GM23338 (cell line): ENCODE measurements at regions not wholly inside any gene's neighbourhood (a gene's known extent, or its start where the extent isn't known, plus 50 kb on each side); places are given as distances from the start of the nearest gene placed in this dataset.

ENCODE experiments used
- ATAC-seq: fragments of 200-7000 bp; cut with Tn5 transposase; 3 replicates; pipeline ENCODE4 v1.9.1; 2020
- DNase-seq: peaks from one replicate; pipeline ENCODE4 v3.0.0-alpha.2; 2015; ENCODE audit warnings: low spot score
- H2AFZ ChIP-seq: fragments of 200-600 bp; sonication (generic); 2 replicates; pipeline ENCODE4 v1.8.0; 2016; ENCODE audit warnings: antibody characterized with exemption, mild to moderate bottlenecking, moderate library complexity
- H3F3A ChIP-seq: fragments of 200-600 bp; sonication (generic); replicated peaks from 2 replicates; pipeline ENCODE4 v1.8.0; 2017; ENCODE audit warnings: antibody characterized with exemption, mixed run types, low read depth
- H3K27ac ChIP-seq: fragments of 200-600 bp; sonication (generic); 2 replicates; pipeline ENCODE4 v1.6.1; 2016; ENCODE audit warnings: low read depth
- H3K27me3 ChIP-seq: fragments of 200-600 bp; sonication (generic); 2 replicates; pipeline ENCODE4 v1.8.0; 2016; ENCODE audit warnings: mild to moderate bottlenecking, mixed run types, moderate library complexity; ENCODE audit not compliant: insufficient read depth
- H3K36me3 ChIP-seq: fragments of 200-600 bp; sonication (generic); 2 replicates; pipeline ENCODE4 v1.8.0; 2016; ENCODE audit warnings: mild to moderate bottlenecking; ENCODE audit not compliant: insufficient read depth
- H3K4me1 ChIP-seq: fragments of 200-600 bp; sonication (generic); 2 replicates; pipeline ENCODE4 v1.8.0; 2016; ENCODE audit warnings: mild to moderate bottlenecking, moderate library complexity; ENCODE audit not compliant: insufficient read depth
- H3K4me2 ChIP-seq: fragments of 200-600 bp; sonication (generic); 2 replicates; pipeline ENCODE4 v1.7.1; 2017; ENCODE audit warnings: mixed run types
- H3K4me3 ChIP-seq: fragments of 200-600 bp; sonication (generic); 2 replicates; pipeline ENCODE4 v1.6.1; 2016; ENCODE audit warnings: mixed run types
- H3K79me2 ChIP-seq: fragments of 200-600 bp; sonication (generic); replicated peaks from 2 replicates; pipeline ENCODE4 v1.8.0; 2017; ENCODE audit warnings: mild to moderate bottlenecking; ENCODE audit not compliant: insufficient read depth
- H3K9me2 ChIP-seq: fragments of 200-600 bp; sonication (generic); 2 replicates; pipeline ENCODE4 v1.8.0; 2017; ENCODE audit not compliant: insufficient read depth
- H4K20me1 ChIP-seq: fragments of 200-600 bp; sonication (generic); replicated peaks from 2 replicates; pipeline ENCODE4 v1.8.0; 2017; ENCODE audit warnings: mild to moderate bottlenecking; ENCODE audit not compliant: insufficient read depth
- H3K27ac Mint-ChIP-seq: 2 replicates; pipeline ENCODE4 v1.8.0; 2020; ENCODE audit warnings: inconsistent platforms, mild to moderate bottlenecking, moderate library complexity, mixed read lengths
- H3K27me3 Mint-ChIP-seq: 3 replicates; pipeline ENCODE4 v1.8.0; 2022; ENCODE audit warnings: low read depth, mild to moderate bottlenecking, moderate library complexity, mixed read lengths, inconsistent platforms; ENCODE audit not compliant: insufficient read depth, poor library complexity
- H3K36me3 Mint-ChIP-seq: 3 replicates; pipeline ENCODE4 v1.8.0; 2021; ENCODE audit warnings: low read depth, mild to moderate bottlenecking, inconsistent platforms, moderate library complexity, mixed read lengths
- H3K4me1 Mint-ChIP-seq: 3 replicates; pipeline ENCODE4 v1.8.0; 2020; ENCODE audit warnings: mild to moderate bottlenecking, inconsistent platforms, mixed read lengths
- H3K4me3 Mint-ChIP-seq: 3 replicates; pipeline ENCODE4 v1.8.0; 2021; ENCODE audit warnings: moderate library complexity, mild to moderate bottlenecking, inconsistent platforms, mixed read lengths
- H3K9me3 Mint-ChIP-seq: 3 replicates; pipeline ENCODE4 v1.8.0; 2020; ENCODE audit warnings: moderate library complexity, mild to moderate bottlenecking, inconsistent platforms, mixed read lengths
- CREB1 ChIP-seq: fragments of 250-450 bp; sonication (Bioruptor Pico); IDR thresholded peaks from 2 replicates; pipeline ENCODE4 v1.5.0; 2020; ENCODE audit warnings: low read depth, mild to moderate bottlenecking, moderate library complexity
- EZH2 ChIP-seq: fragments of 200-600 bp; sonication (generic); IDR thresholded peaks from one replicate; pipeline ENCODE4 v1.8.0; 2017; ENCODE audit warnings: antibody characterized with exemption, mild to moderate bottlenecking, low read depth; ENCODE audit not compliant: unreplicated experiment
- NANOG ChIP-seq: IDR thresholded peaks from 2 replicates; pipeline ENCODE4 v1.6.1; 2016; ENCODE audit warnings: antibody characterized with exemption, borderline replicate concordance
- POLR2AphosphoS5 ChIP-seq: IDR thresholded peaks from 2 replicates; pipeline ENCODE4 v1.6.1; 2016; ENCODE audit warnings: antibody characterized with exemption, low read depth
- STAT1 ChIP-seq: IDR thresholded peaks from one replicate; pipeline ENCODE4 v1.6.1; 2016; ENCODE audit warnings: antibody characterized with exemption; ENCODE audit not compliant: unreplicated experiment
- ZNF114 ChIP-seq: fragments of 250-450 bp; sonication (Bioruptor Pico); IDR thresholded peaks from 2 replicates; pipeline ENCODE4 v1.5.0; 2020; ENCODE audit warnings: mild to moderate bottlenecking, moderate library complexity
- TF ChIP-seq, protein P1 (sequence below): IDR thresholded peaks from 2 replicates; pipeline ENCODE4 v1.6.1; 2016; ENCODE audit warnings: antibody characterized with exemption
- TF ChIP-seq, protein P2 (sequence below): IDR thresholded peaks from one replicate; pipeline ENCODE4 v1.6.1; 2018; ENCODE audit warnings: antibody characterized with exemption; ENCODE audit not compliant: unreplicated experiment

DNA sequence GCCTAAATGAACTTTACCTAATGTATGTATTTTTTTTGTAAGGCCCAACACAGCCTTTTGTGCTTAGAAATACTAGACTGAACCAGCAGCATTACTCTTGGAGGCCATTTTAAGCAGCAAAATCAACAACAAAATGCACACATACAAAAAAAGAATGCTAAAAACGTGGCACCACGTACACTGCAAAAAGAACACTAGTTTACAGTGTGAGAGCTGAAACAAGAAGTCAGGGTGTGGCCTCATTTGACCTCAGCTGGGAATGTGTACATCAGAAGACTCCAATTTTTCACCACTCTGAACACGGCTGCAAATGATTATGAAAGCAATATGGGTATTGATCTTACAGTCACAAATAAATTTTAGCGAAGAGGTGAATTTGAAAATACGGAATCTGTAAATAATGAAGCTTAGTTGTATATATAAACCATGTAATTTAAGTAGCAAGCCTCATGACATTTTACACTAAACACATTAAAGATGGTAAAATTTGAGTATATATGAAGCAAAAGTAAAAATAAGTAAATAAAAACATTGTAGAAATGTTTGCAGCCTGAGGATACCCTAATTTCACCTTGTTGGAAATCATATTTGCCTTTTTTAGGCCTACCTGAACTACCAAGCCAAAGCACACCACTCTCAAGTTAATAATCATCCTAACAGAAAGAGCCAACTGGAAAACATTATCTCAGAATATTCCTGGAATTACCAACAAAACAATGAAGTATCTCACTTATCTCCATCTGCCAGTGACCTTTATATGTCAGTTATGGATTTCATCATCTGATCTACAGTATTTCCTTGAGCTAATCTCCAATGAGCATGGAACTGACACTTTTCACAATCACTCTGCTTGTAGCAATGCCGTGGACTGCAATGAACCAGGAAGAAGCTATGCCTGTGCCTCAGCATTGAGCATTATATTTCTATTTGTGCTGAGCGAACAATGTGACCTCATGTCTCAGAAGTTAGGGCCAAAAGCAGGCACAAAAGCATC, 319.5 kb upstream of the FAT3 start:
- Mint-ChIP-seq H3K27me3 (no peaks in the 10 kb centered on the region), H3K4me3 (no peak overlapping the region), H3K27ac (no peak overlapping the region), H3K4me1 (peaks cover 7% of the 10 kb centered on the region; the same call in 2 of the 3 replicates), H3K9me3 (peaks cover 2% of the 10 kb centered on the region; the same call in 1 of the 3 replicates), H3K36me3 (no peaks in the 10 kb centered on the region)
- no peaks in the 10 kb centered on the region for H3K27me3 ChIP-seq
- no peaks in the 10 kb centered on the region for H3K4me1 ChIP-seq
- TF ChIP-seq STAT1: no peak
- no peak for TF ChIP-seq NANOG
- no peak overlapping the region for H3K4me3 ChIP-seq
- H3K36me3 ChIP-seq: no peaks in the 10 kb centered on the region
- ATAC-seq (no peak), DNase-seq (no peak)
- no peaks in the 10 kb centered on the region for H3F3A ChIP-seq
- no peak overlapping the region for H3K4me2 ChIP-seq
- H3K9me2 ChIP-seq: no peaks in the 10 kb centered on the region
- H4K20me1 ChIP-seq: no peaks in the 10 kb centered on the region
- peak overlapping the region; percentile 30; the same call in 1 of the 2 replicates for H2AFZ ChIP-seq
- H3K79me2 ChIP-seq: no peaks in the 10 kb centered on the region
- no peak overlapping the region for H3K27ac ChIP-seq

DNA sequence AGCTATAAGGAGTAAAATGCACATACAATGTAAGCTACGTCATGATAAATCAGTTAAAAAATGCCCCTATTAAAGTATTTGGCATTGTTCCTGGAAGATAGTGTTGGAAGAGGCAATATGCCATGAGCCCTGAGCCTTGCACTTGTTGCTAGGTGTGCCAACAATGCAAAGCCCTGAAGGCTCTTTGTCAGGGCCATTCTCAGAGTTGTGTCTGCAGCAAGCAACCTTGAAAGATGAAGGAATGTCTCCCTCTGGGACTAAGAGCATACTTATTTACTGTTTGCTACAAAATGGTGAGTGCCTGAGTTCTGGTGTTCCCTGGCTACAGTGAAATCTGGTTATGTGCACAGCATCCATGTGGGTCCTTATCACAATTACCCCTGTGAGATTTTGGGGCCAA, 322.3 kb upstream of the FAT3 start:
- Histone ChIP-seq H3F3A (no peaks in the 10 kb centered on the region), H3K79me2 (no peaks in the 10 kb centered on the region), H3K4me2 (no peak overlapping the region), H3K4me3 (no peak overlapping the region), H3K27ac (no peak overlapping the region), H3K27me3 (no peaks in the 10 kb centered on the region), H3K36me3 (no peaks in the 10 kb centered on the region), H4K20me1 (no peaks in the 10 kb centered on the region), H3K9me2 (no peaks in the 10 kb centered on the region), H3K4me1 (no peaks in the 10 kb centered on the region), H2AFZ (no peak overlapping the region)
- ATAC-seq (no peak), DNase-seq (peak; percentile 27)
- Mint-ChIP-seq H3K27me3 (no peaks in the 10 kb centered on the region), H3K4me3 (no peak overlapping the region), H3K36me3 (no peaks in the 10 kb centered on the region), H3K4me1 (peaks cover 7% of the 10 kb centered on the region; the same call in 2 of the 3 replicates), H3K27ac (no peak overlapping the region), H3K9me3 (peaks cover 2% of the 10 kb centered on the region; the same call in 1 of the 3 replicates)
- TF ChIP-seq ZNF114 (CRISPR knock-in tag): no peak
- no peak for TF ChIP-seq NANOG
- no peak for TF ChIP-seq STAT1
- TF ChIP-seq EZH2: no peak
- TF ChIP-seq, protein P1, sequence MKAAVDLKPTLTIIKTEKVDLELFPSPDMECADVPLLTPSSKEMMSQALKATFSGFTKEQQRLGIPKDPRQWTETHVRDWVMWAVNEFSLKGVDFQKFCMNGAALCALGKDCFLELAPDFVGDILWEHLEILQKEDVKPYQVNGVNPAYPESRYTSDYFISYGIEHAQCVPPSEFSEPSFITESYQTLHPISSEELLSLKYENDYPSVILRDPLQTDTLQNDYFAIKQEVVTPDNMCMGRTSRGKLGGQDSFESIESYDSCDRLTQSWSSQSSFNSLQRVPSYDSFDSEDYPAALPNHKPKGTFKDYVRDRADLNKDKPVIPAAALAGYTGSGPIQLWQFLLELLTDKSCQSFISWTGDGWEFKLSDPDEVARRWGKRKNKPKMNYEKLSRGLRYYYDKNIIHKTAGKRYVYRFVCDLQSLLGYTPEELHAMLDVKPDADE: no peak
- TF ChIP-seq POLR2AphosphoS5: no peak
- TF ChIP-seq, protein P2, sequence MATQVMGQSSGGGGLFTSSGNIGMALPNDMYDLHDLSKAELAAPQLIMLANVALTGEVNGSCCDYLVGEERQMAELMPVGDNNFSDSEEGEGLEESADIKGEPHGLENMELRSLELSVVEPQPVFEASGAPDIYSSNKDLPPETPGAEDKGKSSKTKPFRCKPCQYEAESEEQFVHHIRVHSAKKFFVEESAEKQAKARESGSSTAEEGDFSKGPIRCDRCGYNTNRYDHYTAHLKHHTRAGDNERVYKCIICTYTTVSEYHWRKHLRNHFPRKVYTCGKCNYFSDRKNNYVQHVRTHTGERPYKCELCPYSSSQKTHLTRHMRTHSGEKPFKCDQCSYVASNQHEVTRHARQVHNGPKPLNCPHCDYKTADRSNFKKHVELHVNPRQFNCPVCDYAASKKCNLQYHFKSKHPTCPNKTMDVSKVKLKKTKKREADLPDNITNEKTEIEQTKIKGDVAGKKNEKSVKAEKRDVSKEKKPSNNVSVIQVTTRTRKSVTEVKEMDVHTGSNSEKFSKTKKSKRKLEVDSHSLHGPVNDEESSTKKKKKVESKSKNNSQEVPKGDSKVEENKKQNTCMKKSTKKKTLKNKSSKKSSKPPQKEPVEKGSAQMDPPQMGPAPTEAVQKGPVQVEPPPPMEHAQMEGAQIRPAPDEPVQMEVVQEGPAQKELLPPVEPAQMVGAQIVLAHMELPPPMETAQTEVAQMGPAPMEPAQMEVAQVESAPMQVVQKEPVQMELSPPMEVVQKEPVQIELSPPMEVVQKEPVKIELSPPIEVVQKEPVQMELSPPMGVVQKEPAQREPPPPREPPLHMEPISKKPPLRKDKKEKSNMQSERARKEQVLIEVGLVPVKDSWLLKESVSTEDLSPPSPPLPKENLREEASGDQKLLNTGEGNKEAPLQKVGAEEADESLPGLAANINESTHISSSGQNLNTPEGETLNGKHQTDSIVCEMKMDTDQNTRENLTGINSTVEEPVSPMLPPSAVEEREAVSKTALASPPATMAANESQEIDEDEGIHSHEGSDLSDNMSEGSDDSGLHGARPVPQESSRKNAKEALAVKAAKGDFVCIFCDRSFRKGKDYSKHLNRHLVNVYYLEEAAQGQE: no peak
- TF ChIP-seq CREB1 (CRISPR knock-in tag): no peak
